ENCODE measurements at regions not wholly inside any gene's neighbourhood (a gene's known extent, or its start where the extent isn't known, plus 50 kb on each side); places are given as distances from the start of the nearest gene placed in this dataset.

DNA sequence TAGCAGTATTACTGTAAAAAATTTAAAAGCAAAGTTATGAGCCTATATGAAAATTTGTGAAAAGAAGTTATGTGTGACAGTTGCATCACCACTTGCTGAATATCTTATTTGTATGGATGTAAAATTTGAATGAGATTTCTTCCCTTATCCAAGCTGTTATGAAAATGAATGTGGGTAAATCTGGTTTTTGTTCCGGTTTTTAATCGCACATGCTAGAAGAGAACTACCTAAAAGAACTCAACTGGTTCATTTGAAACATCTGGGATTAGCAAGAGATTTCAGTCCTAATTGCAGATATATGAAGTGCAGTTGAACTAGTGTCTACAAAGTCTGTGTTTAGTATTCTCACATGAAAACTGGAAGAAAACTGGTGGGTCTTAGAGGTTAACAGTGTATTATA lies 467.1 kb upstream of the SPHKAP start:
- H3K4me1 ChIP-seq (ENCODE audit: insufficient read depth, low read length) = no peaks in the 10 kb centered on the region
- H3K9me3 ChIP-seq (ENCODE audit: low read length) = peaks cover 12% of the 10 kb centered on the region
- no peaks in the 10 kb centered on the region for H3K79me2 ChIP-seq (ENCODE audit: insufficient read depth, low read length)
- no peaks in the 10 kb centered on the region for H3K27me3 ChIP-seq (ENCODE audit: control insufficient read depth in 1 of 2, insufficient read depth in 2 of 2, low read length in 2 of 2)
- in situ Hi-C loops (cut with HindIII; ENCODE audit: extremely low pct_ligation_motif_present, low pct_unique_long_range_greater_than_20kb) = no loop called here
- intact Hi-C loops (cut with micrococcal nuclease; ENCODE audit: unreplicated experiment) = no loop called here
- H4K20me1 ChIP-seq (ENCODE audit: insufficient read depth, low read length) = no peaks in the 10 kb centered on the region
- BruUV-seq (replicated peaks) = no TSS peak
- no peak overlapping the region for H2AFZ ChIP-seq (ENCODE audit: low read length)
- POLR2A ChIA-PET = no interaction called here
- WGBS (ENCODE audit: low lambda C conversion rate) = 3% methylated on average over 2 of the region's 2 CpGs
- H3K4me2 ChIP-seq (ENCODE audit: low read depth, low read length) = no peak overlapping the region
- FAIRE-seq = no peak
- H3K4me3 ChIP-seq (replicated peaks in 1 of 3; ENCODE audit: insufficient read depth in 1 of 3, low read depth in 2 of 3, low read length in 3 of 3) = no peak overlapping the region
- no peak overlapping the region for H3K9ac ChIP-seq (ENCODE audit: insufficient read depth, low read depth, low read length)
- CTCF ChIA-PET (ENCODE audit: low intra/inter-chr PET ratio, low total read pairs) = no interaction called here
- H3K27ac ChIP-seq (ENCODE audit: extremely low read length, insufficient read depth, low read length) = no peak overlapping the region
- no peaks in the 10 kb centered on the region for H3K36me3 ChIP-seq (replicated peaks in 1 of 2; ENCODE audit: control insufficient read depth in 1 of 2, insufficient read depth in 2 of 2, low read length in 2 of 2)
- ATAC-seq = no peak
- DNase-seq (ENCODE audit: low spot score) = no peak
- no peak for TF ChIP-seq ZNF687 (CRISPR knock-in tag; IDR thresholded peaks at IDR 0.05)
- no peak for TF ChIP-seq TBX3 (IDR thresholded peaks at IDR 0.05; ENCODE audit: borderline replicate concordance)
- no peak for TF ChIP-seq PRDM4 (CRISPR knock-in tag; IDR thresholded peaks at IDR 0.05; ENCODE audit: borderline replicate concordance)
- no peak for TF ChIP-seq NFRKB (IDR thresholded peaks at IDR 0.05)
- TF ChIP-seq IKZF4 (CRISPR knock-in tag; IDR thresholded peaks at IDR 0.05; ENCODE audit: borderline replicate concordance, low read depth, not compliant biosample characterization) = no peak
- TF ChIP-seq ZFP82 (CRISPR knock-in tag; IDR thresholded peaks at IDR 0.05; ENCODE audit: borderline replicate concordance) = no peak
- no peak for TF ChIP-seq ZNF513 (CRISPR knock-in tag; conservative IDR thresholded peaks at IDR 0.05)
- TF ChIP-seq, protein P1, sequence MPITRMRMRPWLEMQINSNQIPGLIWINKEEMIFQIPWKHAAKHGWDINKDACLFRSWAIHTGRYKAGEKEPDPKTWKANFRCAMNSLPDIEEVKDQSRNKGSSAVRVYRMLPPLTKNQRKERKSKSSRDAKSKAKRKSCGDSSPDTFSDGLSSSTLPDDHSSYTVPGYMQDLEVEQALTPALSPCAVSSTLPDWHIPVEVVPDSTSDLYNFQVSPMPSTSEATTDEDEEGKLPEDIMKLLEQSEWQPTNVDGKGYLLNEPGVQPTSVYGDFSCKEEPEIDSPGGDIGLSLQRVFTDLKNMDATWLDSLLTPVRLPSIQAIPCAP (CRISPR knock-in tag; IDR thresholded peaks at IDR 0.05; ENCODE audit: low read depth) = no peak
- TF ChIP-seq ZFP36L1 (CRISPR knock-in tag; IDR thresholded peaks at IDR 0.05) = no peak
- no peak for TF ChIP-seq PITX1 (CRISPR knock-in tag; IDR thresholded peaks at IDR 0.05)
- TF ChIP-seq POLR2G (IDR thresholded peaks at IDR 0.05; ENCODE audit: low read depth, low read length) = no peak
- no peak for TF ChIP-seq ZNF629 (CRISPR knock-in tag; conservative IDR thresholded peaks at IDR 0.05)
- TF ChIP-seq, protein P2, sequence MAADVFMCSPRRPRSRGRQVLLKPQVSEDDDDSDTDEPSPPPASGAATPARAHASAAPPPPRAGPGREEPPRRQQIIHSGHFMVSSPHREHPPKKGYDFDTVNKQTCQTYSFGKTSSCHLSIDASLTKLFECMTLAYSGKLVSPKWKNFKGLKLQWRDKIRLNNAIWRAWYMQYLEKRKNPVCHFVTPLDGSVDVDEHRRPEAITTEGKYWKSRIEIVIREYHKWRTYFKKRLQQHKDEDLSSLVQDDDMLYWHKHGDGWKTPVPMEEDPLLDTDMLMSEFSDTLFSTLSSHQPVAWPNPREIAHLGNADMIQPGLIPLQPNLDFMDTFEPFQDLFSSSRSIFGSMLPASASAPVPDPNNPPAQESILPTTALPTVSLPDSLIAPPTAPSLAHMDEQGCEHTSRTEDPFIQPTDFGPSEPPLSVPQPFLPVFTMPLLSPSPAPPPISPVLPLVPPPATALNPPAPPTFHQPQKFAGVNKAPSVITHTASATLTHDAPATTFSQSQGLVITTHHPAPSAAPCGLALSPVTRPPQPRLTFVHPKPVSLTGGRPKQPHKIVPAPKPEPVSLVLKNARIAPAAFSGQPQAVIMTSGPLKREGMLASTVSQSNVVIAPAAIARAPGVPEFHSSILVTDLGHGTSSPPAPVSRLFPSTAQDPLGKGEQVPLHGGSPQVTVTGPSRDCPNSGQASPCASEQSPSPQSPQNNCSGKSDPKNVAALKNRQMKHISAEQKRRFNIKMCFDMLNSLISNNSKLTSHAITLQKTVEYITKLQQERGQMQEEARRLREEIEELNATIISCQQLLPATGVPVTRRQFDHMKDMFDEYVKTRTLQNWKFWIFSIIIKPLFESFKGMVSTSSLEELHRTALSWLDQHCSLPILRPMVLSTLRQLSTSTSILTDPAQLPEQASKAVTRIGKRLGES (CRISPR knock-in tag; IDR thresholded peaks at IDR 0.05; ENCODE audit: borderline replicate concordance) = no peak

All from HepG2 (cell line).